Activated T-cell treated with anti-CD3 and anti-CD28 coated beads for 48 hours (primary cell): ENCODE measurements at regions not wholly inside any gene's neighbourhood (a gene's known extent, or its start where the extent isn't known, plus 50 kb on each side); places are given as distances from the start of the nearest gene placed in this dataset.
"Not testable (repeated sequence)": the region's sequence is repeated elsewhere in the genome, so short reads cannot be mapped to it uniquely, and the experiment has no call there.

Experiments
- DNase-seq: peaks from one replicate; pipeline ENCODE4 v3.0.0-alpha.2; 2020; ENCODE audit warnings: low read depth

- DNase-seq, result no peak
Observed at GRCh38 chr5:174644436-174644835, 79.9 kb upstream of the MSX2 start.

GRCh38 chr5:174644923-174645322, 79.5 kb upstream of the MSX2 start:
- no peak for DNase-seq

GRCh38 chr5:174645677-174646076, 78.7 kb upstream of the MSX2 start:
- no peak for DNase-seq

GRCh38 chr5:174648618-174649017, 75.8 kb upstream of the MSX2 start:
- DNase-seq, result not testable (repeated sequence)

- no peak for DNase-seq
Observed at GRCh38 chr5:174649391-174649790, 75.0 kb upstream of the MSX2 start.

- DNase-seq, result no peak
Observed at GRCh38 chr5:174654442-174654841, 69.9 kb upstream of the MSX2 start.

GRCh38 chr5:174655351-174655750, 69.0 kb upstream of the MSX2 start:
- DNase-seq, result no peak

GRCh38 chr5:174664180-174664850, 60.1 kb upstream of the MSX2 start:
- DNase-seq, result no peak

- no peak for DNase-seq
Observed at GRCh38 chr5:174665347-174665746, 59.0 kb upstream of the MSX2 start.

GRCh38 chr5:174667526-174667925, 56.9 kb upstream of the MSX2 start:
- no peak for DNase-seq

- DNase-seq, result no peak
Observed at GRCh38 chr5:174668349-174668748, 56.0 kb upstream of the MSX2 start.
